HG03039 (cell line): ENCODE measurements at regions not wholly inside any gene's neighbourhood (a gene's known extent, or its start where the extent isn't known, plus 50 kb on each side); places are given as distances from the start of the nearest gene placed in this dataset.

Experiments
- ATAC-seq: cut with Tn5 transposase; IDR thresholded peaks from one replicate; pipeline ENCODE4 v1.9.1; 2021; ENCODE audit warnings: mild to moderate bottlenecking, moderate library complexity; ENCODE audit not compliant: unreplicated experiment

DNA sequence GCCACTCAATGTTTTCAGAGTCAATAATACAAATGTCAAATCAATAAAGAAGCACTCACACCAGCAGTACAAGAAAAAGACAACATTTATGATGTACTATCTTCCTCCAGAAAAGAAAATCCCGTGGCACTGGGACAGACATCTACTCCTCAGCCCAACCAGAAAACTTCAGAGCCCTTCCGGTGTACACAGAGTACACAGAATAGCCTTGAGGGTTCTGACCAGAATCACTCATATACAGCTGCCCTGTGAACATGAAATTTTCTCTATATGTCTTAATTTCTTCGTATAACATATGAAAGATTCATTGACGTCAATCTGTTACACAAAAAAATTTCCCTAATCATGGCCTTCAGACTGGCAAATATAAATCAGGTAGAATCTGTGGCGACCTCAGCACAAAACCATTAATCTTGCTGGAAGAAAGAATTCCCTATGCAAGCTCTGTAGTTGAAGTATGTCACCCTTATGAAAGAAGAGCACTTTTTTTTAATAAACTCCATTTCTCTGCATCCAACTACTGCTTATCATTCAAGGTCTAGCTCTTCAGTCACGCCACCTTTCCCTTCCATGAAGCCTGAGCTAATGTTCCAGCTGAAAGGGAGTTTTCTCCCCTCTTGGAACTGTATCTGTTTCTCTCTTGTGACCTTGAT, 53.8 kb upstream of the PLAAT1 start:
- no peak for ATAC-seq

DNA sequence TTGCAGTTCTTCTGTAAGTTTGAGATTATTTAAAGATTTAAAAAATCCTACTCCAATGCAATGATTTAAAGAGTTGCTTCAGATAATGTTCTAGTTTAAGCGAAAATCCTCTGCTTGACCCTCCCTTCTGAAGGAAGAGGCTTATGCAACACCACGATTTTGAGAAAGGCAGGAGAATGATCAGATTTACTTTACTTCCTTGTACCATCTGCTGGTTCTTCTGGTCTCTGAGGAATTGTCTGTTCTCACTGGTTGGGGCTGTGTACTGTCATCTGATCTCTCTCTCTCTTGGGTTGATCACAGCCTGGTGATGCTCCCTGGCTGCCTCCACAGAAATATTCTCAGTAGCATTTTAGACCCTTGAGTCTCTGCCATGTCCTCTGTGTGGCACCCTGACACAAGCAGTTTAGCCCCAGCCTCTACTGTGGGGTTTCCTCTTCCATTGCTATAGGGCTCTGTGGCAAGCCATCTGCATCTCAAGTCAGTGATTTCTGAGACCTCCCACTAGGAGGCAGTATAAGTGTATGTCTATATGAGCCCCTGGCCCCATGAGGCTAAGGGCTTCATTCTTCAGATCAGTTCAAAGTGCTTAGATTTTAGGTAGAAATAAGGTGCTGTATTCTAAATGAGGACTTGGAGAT, 50.8 kb upstream of the PLAAT1 start:
- peak; percentile 60 for ATAC-seq
